ENCODE measurements at regions not wholly inside any gene's neighbourhood (a gene's known extent, or its start where the extent isn't known, plus 50 kb on each side); places are given as distances from the start of the nearest gene placed in this dataset.

GRCh38 chr11:15586741-15587473 is 472.2 kb downstream of the INSC start:
- no peaks in the 10 kb centered on the region for H3F3A ChIP-seq (ENCODE audit: low read length, unreplicated experiment)
- H3K4me3 ChIP-seq (ENCODE audit: low read length) = no peak overlapping the region
- ChIA-PET POLR2A (ENCODE audit: unreplicated experiment) (no interaction called here), CTCF (no interaction called here)
- BruUV-seq (replicated peaks) = no TSS peak
- TF ChIP-seq EZH2phosphoT487 (IDR thresholded peaks at IDR 0.05; ENCODE audit: borderline replicate concordance, low read length) (no peak), CTCF (conservative IDR thresholded peaks at IDR 0.05; ENCODE audit: low read depth, low read length) (no peak), EZH2 (IDR thresholded peaks at IDR 0.05; ENCODE audit: low read length, unreplicated experiment) (no peak)
- H3K27ac ChIP-seq (ENCODE audit: low read length) = no peak overlapping the region
- H3K9me2 ChIP-seq (replicated peaks; ENCODE audit: low read length) = no peaks in the 10 kb centered on the region
- no peaks in the 10 kb centered on the region for H3K79me2 ChIP-seq (ENCODE audit: low read length)
- no peaks in the 10 kb centered on the region for H3K27me3 ChIP-seq (ENCODE audit: low read length)
- no peaks in the 10 kb centered on the region for H3K9me3 ChIP-seq (ENCODE audit: low read length)
- H2AFZ ChIP-seq (ENCODE audit: low read length) = no peak overlapping the region
- intact Hi-C loops (cut with micrococcal nuclease) = no loop called here
- no peaks in the 10 kb centered on the region for H3K4me1 ChIP-seq (ENCODE audit: insufficient read depth, low read length)
- no peaks in the 10 kb centered on the region for H4K20me1 ChIP-seq (ENCODE audit: low read length)
- H3K4me2 ChIP-seq (ENCODE audit: low read length) = no peak overlapping the region
- ATAC-seq (no peak), DNase-seq (no peak)
- no peaks in the 10 kb centered on the region for H3K36me3 ChIP-seq (ENCODE audit: low read depth, low read length)
- no peak overlapping the region for H3K9ac ChIP-seq (ENCODE audit: low read length)

DNA sequence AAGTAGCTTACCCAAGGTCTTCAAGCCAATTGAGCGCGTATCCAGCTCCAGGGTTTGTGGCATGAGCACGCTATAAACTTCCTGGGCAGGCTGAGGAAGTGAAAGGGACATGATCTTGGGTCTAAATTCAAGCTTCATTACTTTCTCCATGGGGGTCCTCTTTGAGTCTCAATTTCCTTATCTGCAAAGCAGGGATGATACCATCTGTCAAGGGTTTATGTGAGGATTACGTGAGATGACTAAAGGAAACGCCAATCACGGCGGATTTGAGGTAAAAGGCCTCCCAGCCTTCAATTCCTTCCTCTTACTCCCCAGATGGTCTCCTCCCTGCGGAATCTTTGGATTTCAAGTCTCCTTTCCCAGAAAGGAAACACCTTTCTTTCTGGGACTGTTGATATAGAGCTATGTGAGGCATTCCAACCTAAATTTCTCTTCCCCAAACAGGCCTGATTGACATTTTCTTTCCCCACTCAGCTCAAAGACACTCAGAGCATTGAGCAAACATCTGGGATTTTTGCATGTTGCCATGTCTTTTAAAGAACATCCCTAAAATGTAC is 474.4 kb downstream of the INSC start:
- intact Hi-C loops (cut with micrococcal nuclease) = no loop called here
- H3K9me3 ChIP-seq (ENCODE audit: low read length) = no peaks in the 10 kb centered on the region
- no peaks in the 10 kb centered on the region for H3K9me2 ChIP-seq (replicated peaks; ENCODE audit: low read length)
- H3K79me2 ChIP-seq (ENCODE audit: low read length) = no peaks in the 10 kb centered on the region
- H3K9ac ChIP-seq (ENCODE audit: low read length) = no peak overlapping the region
- H2AFZ ChIP-seq (ENCODE audit: low read length) = no peak overlapping the region
- H3K36me3 ChIP-seq (ENCODE audit: low read depth, low read length) = no peaks in the 10 kb centered on the region
- H3K4me1 ChIP-seq (ENCODE audit: insufficient read depth, low read length) = no peaks in the 10 kb centered on the region
- POLR2A ChIA-PET (ENCODE audit: unreplicated experiment) = no interaction called here
- CTCF ChIA-PET = no interaction called here
- BruUV-seq (replicated peaks) = no TSS peak
- no peaks in the 10 kb centered on the region for H4K20me1 ChIP-seq (ENCODE audit: low read length)
- no peak overlapping the region for H3K27ac ChIP-seq (ENCODE audit: low read length)
- no peak overlapping the region for H3K4me3 ChIP-seq (ENCODE audit: low read length)
- H3K4me2 ChIP-seq (ENCODE audit: low read length) = no peak overlapping the region
- ATAC-seq (no peak), DNase-seq (no peak)
- H3F3A ChIP-seq (ENCODE audit: low read length, unreplicated experiment) = no peaks in the 10 kb centered on the region
- no peak for TF ChIP-seq EZH2phosphoT487 (IDR thresholded peaks at IDR 0.05; ENCODE audit: borderline replicate concordance, low read length)
- TF ChIP-seq EZH2 (IDR thresholded peaks at IDR 0.05; ENCODE audit: low read length, unreplicated experiment) = no peak
- no peak for TF ChIP-seq CTCF (conservative IDR thresholded peaks at IDR 0.05; ENCODE audit: low read depth, low read length)
- no peaks in the 10 kb centered on the region for H3K27me3 ChIP-seq (ENCODE audit: low read length)

- no peak for DNase-seq
- Histone ChIP-seq H3K9me3 (ENCODE audit: low read length) (no peaks in the 10 kb centered on the region), H3K27me3 (ENCODE audit: low read length) (no peaks in the 10 kb centered on the region), H3K27ac (ENCODE audit: low read length) (no peak overlapping the region), H2AFZ (ENCODE audit: low read length) (no peak overlapping the region), H3K36me3 (ENCODE audit: low read depth, low read length) (no peaks in the 10 kb centered on the region), H3F3A (ENCODE audit: low read length, unreplicated experiment) (no peaks in the 10 kb centered on the region), H3K4me3 (ENCODE audit: low read length) (no peak overlapping the region), H3K79me2 (ENCODE audit: low read length) (no peaks in the 10 kb centered on the region), H3K9ac (ENCODE audit: low read length) (no peak overlapping the region), H3K9me2 (replicated peaks; ENCODE audit: low read length) (no peaks in the 10 kb centered on the region), H3K4me1 (ENCODE audit: insufficient read depth, low read length) (no peaks in the 10 kb centered on the region), H3K4me2 (ENCODE audit: low read length) (no peak overlapping the region), H4K20me1 (ENCODE audit: low read length) (no peaks in the 10 kb centered on the region)
- no TSS peak for BruUV-seq (replicated peaks)
- ATAC-seq = no peak
- TF ChIP-seq CTCF (conservative IDR thresholded peaks at IDR 0.05; ENCODE audit: low read depth, low read length) (no peak), EZH2 (IDR thresholded peaks at IDR 0.05; ENCODE audit: low read length, unreplicated experiment) (no peak), EZH2phosphoT487 (IDR thresholded peaks at IDR 0.05; ENCODE audit: borderline replicate concordance, low read length) (no peak)
- intact Hi-C loops (cut with micrococcal nuclease) = no loop called here
- POLR2A ChIA-PET (ENCODE audit: unreplicated experiment) = no interaction called here
- CTCF ChIA-PET = no interaction called here
These were observed 475.4 kb downstream of the INSC start for GRCh38 chr11:15590132-15590531.
